ENCODE measurements at regions not wholly inside any gene's neighbourhood (a gene's known extent, or its start where the extent isn't known, plus 50 kb on each side); places are given as distances from the start of the nearest gene placed in this dataset.

- H3K4me3 ChIP-seq (ENCODE audit: low read depth in 1 of 2, low read length in 2 of 2): no peak overlapping the region
- no peaks in the 10 kb centered on the region for H3K79me2 ChIP-seq (ENCODE audit: insufficient read depth, low read length)
- DNase-seq (no peak), ATAC-seq (ENCODE audit: insufficient read depth, low read depth) (no peak)
- H3K4me1 ChIP-seq (ENCODE audit: insufficient read depth, low read length): no peaks in the 10 kb centered on the region
- TF ChIP-seq CTCF (IDR thresholded peaks at IDR 0.05; ENCODE audit: borderline replicate concordance, extremely low read depth, low read length, poor library complexity, severe bottlenecking) (no peak), EZH2 (IDR thresholded peaks at IDR 0.05; ENCODE audit: borderline replicate concordance, low read depth, low read length, severe bottlenecking) (no peak)
- no peaks in the 10 kb centered on the region for H4K20me1 ChIP-seq (ENCODE audit: insufficient read depth, low read length)
- no peaks in the 10 kb centered on the region for H3K9me3 ChIP-seq (ENCODE audit: insufficient read depth, low read length, severe bottlenecking)
- H2AFZ ChIP-seq (ENCODE audit: low read depth, low read length): no peak overlapping the region
- no peak overlapping the region for H3K9ac ChIP-seq (ENCODE audit: low read depth, low read length)
- no peak overlapping the region for H3K27ac ChIP-seq (ENCODE audit: low read length)
- H3K27me3 ChIP-seq (ENCODE audit: insufficient read depth, low read length, poor library complexity): no peaks in the 10 kb centered on the region
- no peak overlapping the region for H3K4me2 ChIP-seq (ENCODE audit: insufficient read depth, low read length)
- no peaks in the 10 kb centered on the region for H3K36me3 ChIP-seq (ENCODE audit: insufficient read depth, low read length)
Observed at GRCh38 chr2:211225784-211226183, 669.4 kb downstream of the CPS1 start.

- TF ChIP-seq EZH2 (IDR thresholded peaks at IDR 0.05; ENCODE audit: borderline replicate concordance, low read depth, low read length, severe bottlenecking) (no peak), CTCF (IDR thresholded peaks at IDR 0.05; ENCODE audit: borderline replicate concordance, extremely low read depth, low read length, poor library complexity, severe bottlenecking) (no peak)
- Histone ChIP-seq H3K27me3 (ENCODE audit: insufficient read depth, low read length, poor library complexity) (no peaks in the 10 kb centered on the region), H3K4me1 (ENCODE audit: insufficient read depth, low read length) (no peaks in the 10 kb centered on the region), H3K4me2 (ENCODE audit: insufficient read depth, low read length) (no peak overlapping the region), H3K79me2 (ENCODE audit: insufficient read depth, low read length) (no peaks in the 10 kb centered on the region), H4K20me1 (ENCODE audit: insufficient read depth, low read length) (no peaks in the 10 kb centered on the region), H3K36me3 (ENCODE audit: insufficient read depth, low read length) (no peaks in the 10 kb centered on the region), H3K9ac (ENCODE audit: low read depth, low read length) (no peak overlapping the region), H2AFZ (ENCODE audit: low read depth, low read length) (no peak overlapping the region), H3K9me3 (ENCODE audit: insufficient read depth, low read length, severe bottlenecking) (no peaks in the 10 kb centered on the region), H3K27ac (ENCODE audit: low read length) (no peak overlapping the region), H3K4me3 (ENCODE audit: low read depth in 1 of 2, low read length in 2 of 2) (no peak overlapping the region)
- ATAC-seq (ENCODE audit: insufficient read depth, low read depth): no peak
- DNase-seq: no peak
Observed at GRCh38 chr2:211228559-211228958, 672.2 kb downstream of the CPS1 start.

GRCh38 chr2:211237586-211238275 is 681.3 kb downstream of the CPS1 start:
- Histone ChIP-seq H3K36me3 (ENCODE audit: insufficient read depth, low read length) (no peaks in the 10 kb centered on the region), H3K4me3 (ENCODE audit: low read depth in 1 of 2, low read length in 2 of 2) (no peak overlapping the region), H4K20me1 (ENCODE audit: insufficient read depth, low read length) (no peaks in the 10 kb centered on the region), H3K79me2 (ENCODE audit: insufficient read depth, low read length) (no peaks in the 10 kb centered on the region), H2AFZ (ENCODE audit: low read depth, low read length) (no peak overlapping the region), H3K27ac (ENCODE audit: low read length) (no peak overlapping the region), H3K9ac (ENCODE audit: low read depth, low read length) (no peak overlapping the region), H3K4me1 (ENCODE audit: insufficient read depth, low read length) (no peaks in the 10 kb centered on the region), H3K9me3 (ENCODE audit: insufficient read depth, low read length, severe bottlenecking) (no peaks in the 10 kb centered on the region), H3K4me2 (ENCODE audit: insufficient read depth, low read length) (no peak overlapping the region), H3K27me3 (ENCODE audit: insufficient read depth, low read length, poor library complexity) (no peaks in the 10 kb centered on the region)
- no peak for DNase-seq
- TF ChIP-seq CTCF (IDR thresholded peaks at IDR 0.05; ENCODE audit: borderline replicate concordance, extremely low read depth, low read length, poor library complexity, severe bottlenecking): no peak
- ATAC-seq (ENCODE audit: insufficient read depth, low read depth): no peak

Measured in DND-41 (cell line).